Endothelial cell (in vitro differentiated cells): ENCODE measurements at regions not wholly inside any gene's neighbourhood (a gene's known extent, or its start where the extent isn't known, plus 50 kb on each side); places are given as distances from the start of the nearest gene placed in this dataset.

Source experiments
- DNase-seq: peaks from one replicate; pipeline ENCODE4 v3.0.0; 2021; ENCODE audit warnings: low spot score
- H3K27ac Mint-ChIP-seq: one replicate; pipeline ENCODE4 v1.8.0; 2021; ENCODE audit warnings: mixed read lengths, inconsistent platforms; ENCODE audit not compliant: unreplicated experiment
- H3K27me3 Mint-ChIP-seq: one replicate; pipeline ENCODE4 v1.8.0; 2021; ENCODE audit warnings: mild to moderate bottlenecking, moderate library complexity, mixed read lengths, inconsistent platforms; ENCODE audit not compliant: unreplicated experiment
- H3K36me3 Mint-ChIP-seq: one replicate; pipeline ENCODE4 v1.8.0; 2021; ENCODE audit warnings: mild to moderate bottlenecking, low read depth, mixed read lengths, inconsistent platforms; ENCODE audit not compliant: unreplicated experiment
- H3K4me1 Mint-ChIP-seq: one replicate; pipeline ENCODE4 v1.8.0; 2021; ENCODE audit warnings: mild to moderate bottlenecking, mixed read lengths, inconsistent platforms; ENCODE audit not compliant: unreplicated experiment
- H3K4me3 Mint-ChIP-seq: one replicate; pipeline ENCODE4 v1.8.0; 2021; ENCODE audit warnings: mild to moderate bottlenecking, mixed read lengths, inconsistent platforms; ENCODE audit not compliant: unreplicated experiment
- H3K9me3 Mint-ChIP-seq: one replicate; pipeline ENCODE4 v1.8.0; 2021; ENCODE audit warnings: mixed read lengths, inconsistent platforms; ENCODE audit not compliant: unreplicated experiment
- TF ChIP-seq, protein P1 (sequence below): fragments of 200-600 bp; sonication (generic); IDR thresholded peaks from one replicate; pipeline ENCODE4 v1.5.0; 2021; ENCODE audit warnings: antibody characterized with exemption; ENCODE audit not compliant: unreplicated experiment

DNA sequence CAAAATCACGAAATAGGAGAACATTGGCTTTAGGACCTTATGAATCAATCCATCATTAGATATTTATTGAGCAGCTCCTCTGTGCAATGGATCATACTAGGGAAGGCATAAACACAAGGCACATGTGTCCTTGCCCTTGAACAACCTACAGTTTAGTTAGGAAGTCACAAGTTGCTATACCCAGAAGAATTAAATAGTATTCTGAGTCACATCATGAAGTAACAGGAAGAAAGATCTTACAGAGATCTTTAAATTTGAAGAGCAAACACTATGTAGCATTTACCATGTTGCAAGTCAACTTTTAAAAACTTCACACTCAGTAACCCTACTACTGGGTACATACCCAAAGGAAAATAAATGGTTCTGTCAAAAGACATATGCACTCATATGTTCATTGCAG, 355.2 kb upstream of the SLC14A2 start:
- TF ChIP-seq, protein P1, sequence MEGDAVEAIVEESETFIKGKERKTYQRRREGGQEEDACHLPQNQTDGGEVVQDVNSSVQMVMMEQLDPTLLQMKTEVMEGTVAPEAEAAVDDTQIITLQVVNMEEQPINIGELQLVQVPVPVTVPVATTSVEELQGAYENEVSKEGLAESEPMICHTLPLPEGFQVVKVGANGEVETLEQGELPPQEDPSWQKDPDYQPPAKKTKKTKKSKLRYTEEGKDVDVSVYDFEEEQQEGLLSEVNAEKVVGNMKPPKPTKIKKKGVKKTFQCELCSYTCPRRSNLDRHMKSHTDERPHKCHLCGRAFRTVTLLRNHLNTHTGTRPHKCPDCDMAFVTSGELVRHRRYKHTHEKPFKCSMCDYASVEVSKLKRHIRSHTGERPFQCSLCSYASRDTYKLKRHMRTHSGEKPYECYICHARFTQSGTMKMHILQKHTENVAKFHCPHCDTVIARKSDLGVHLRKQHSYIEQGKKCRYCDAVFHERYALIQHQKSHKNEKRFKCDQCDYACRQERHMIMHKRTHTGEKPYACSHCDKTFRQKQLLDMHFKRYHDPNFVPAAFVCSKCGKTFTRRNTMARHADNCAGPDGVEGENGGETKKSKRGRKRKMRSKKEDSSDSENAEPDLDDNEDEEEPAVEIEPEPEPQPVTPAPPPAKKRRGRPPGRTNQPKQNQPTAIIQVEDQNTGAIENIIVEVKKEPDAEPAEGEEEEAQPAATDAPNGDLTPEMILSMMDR: no peak
- no peak overlapping the region for H3K4me3 Mint-ChIP-seq
- H3K27ac Mint-ChIP-seq: no peak overlapping the region
- H3K36me3 Mint-ChIP-seq: no peaks in the 10 kb centered on the region
- no peaks in the 10 kb centered on the region for H3K27me3 Mint-ChIP-seq
- H3K9me3 Mint-ChIP-seq: no peaks in the 10 kb centered on the region
- no peak for DNase-seq
- no peaks in the 10 kb centered on the region for H3K4me1 Mint-ChIP-seq

DNA sequence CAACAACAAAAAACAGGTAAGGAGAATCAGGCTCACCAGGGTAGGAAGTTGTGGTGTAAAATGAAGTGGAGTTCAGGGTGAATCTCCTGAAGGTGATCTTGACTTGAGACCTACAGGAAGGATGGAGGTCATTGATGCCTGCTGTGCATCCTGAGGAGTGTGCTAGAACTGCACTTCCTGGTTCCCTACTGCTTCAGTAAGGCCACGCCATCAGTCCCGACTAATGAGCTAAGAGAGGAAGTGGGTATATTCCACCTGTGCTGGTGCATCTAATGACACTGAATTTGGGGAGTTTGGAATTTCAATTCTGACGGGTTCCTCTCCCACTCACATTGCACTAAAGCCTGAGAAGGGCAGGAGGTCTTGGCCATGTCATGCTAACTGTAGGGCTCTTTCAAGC, 349.3 kb upstream of the SLC14A2 start:
- H3K27ac Mint-ChIP-seq: no peak overlapping the region
- TF ChIP-seq, protein P1: no peak
- DNase-seq: no peak
- H3K4me1 Mint-ChIP-seq: peaks cover 21% of the 10 kb centered on the region
- peaks cover 3% of the 10 kb centered on the region for H3K27me3 Mint-ChIP-seq
- H3K4me3 Mint-ChIP-seq: no peak overlapping the region
- no peaks in the 10 kb centered on the region for H3K36me3 Mint-ChIP-seq
- no peaks in the 10 kb centered on the region for H3K9me3 Mint-ChIP-seq

DNA sequence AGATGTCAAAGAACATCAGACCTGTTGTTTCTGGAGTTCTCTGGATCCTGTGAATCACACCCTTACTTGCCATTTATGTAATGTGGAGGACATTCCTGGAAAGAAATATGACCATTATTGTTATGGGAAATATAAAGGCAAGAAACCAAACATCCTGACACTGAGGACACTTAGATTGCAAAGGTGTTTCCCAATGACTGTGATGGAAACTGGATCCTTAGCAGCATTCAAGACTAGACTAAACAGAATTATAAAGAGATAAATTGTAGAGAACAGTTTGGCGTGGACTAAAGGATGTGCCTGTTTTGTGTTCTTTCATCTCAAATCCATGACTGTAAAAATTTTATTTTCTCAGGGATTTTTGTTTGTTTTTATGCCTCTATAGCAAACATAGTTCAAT, 347.7 kb upstream of the SLC14A2 start:
- TF ChIP-seq, protein P1: no peak
- no peak for DNase-seq
- Mint-ChIP-seq H3K27me3 (peaks cover 3% of the 10 kb centered on the region), H3K9me3 (no peaks in the 10 kb centered on the region), H3K4me1 (peaks cover 25% of the 10 kb centered on the region), H3K27ac (no peak overlapping the region), H3K4me3 (no peak overlapping the region), H3K36me3 (peaks cover 3% of the 10 kb centered on the region)

DNA sequence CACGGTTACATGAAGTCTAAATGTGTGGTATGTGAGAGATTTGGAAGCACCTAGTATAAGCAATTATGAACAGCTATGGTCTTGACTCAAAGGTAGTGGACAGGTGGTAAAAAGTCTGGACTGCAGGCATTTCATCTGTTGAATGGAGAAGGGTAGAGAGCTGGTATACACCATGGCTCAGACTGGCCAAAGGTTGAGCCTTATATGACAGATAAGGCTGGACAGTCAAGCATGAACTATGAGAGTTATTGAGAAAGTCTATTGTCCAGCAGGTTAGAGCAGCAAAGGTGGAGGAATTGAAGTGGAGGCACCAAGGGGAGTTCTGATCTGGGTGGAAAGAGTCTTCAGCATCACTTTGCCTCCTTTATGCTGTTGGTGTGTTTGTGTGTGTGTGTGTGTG, 346.7 kb upstream of the SLC14A2 start:
- no peak overlapping the region for H3K27ac Mint-ChIP-seq
- H3K4me3 Mint-ChIP-seq: no peak overlapping the region
- H3K9me3 Mint-ChIP-seq: no peaks in the 10 kb centered on the region
- peaks cover 3% of the 10 kb centered on the region for H3K27me3 Mint-ChIP-seq
- H3K4me1 Mint-ChIP-seq: peaks cover 25% of the 10 kb centered on the region
- H3K36me3 Mint-ChIP-seq: peaks cover 3% of the 10 kb centered on the region
- no peak for DNase-seq
- TF ChIP-seq, protein P1: no peak

DNA sequence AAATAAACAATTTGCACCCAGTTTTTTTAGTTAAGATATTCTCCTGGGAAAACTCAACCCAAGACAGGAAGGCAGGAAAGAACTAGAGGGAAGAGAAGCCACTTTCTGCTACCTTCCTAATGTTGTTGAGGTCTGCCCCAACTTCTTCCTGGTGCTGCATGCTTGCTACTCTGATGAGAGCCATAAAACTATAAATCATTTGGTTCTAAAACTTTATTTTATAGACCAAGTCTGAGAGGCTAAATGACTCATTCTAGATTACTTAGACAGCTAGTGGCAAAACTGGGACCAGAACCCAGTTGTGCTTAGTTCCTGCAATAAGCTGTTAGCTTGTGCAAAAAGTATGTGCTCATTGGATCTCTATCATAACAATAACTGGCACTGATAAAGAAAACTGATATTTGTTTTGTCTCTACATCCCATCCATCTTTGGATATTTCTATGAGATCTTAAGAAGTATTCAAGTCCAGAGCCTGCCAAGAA, 344.9 kb upstream of the SLC14A2 start:
- H3K4me1 Mint-ChIP-seq: peaks cover 25% of the 10 kb centered on the region
- H3K27ac Mint-ChIP-seq: no peak overlapping the region

More for the DNA sequence above, 344.9 kb upstream of the SLC14A2 start:
- H3K36me3 Mint-ChIP-seq: peaks cover 3% of the 10 kb centered on the region
- DNase-seq: no peak
- H3K27me3 Mint-ChIP-seq: peaks cover 3% of the 10 kb centered on the region
- no peak overlapping the region for H3K4me3 Mint-ChIP-seq
- TF ChIP-seq, protein P1: no peak
- H3K9me3 Mint-ChIP-seq: no peaks in the 10 kb centered on the region
